ENCODE measurements at regions not wholly inside any gene's neighbourhood (a gene's known extent, or its start where the extent isn't known, plus 50 kb on each side); places are given as distances from the start of the nearest gene placed in this dataset.

GRCh38 chr15:62925875-62926274, 116.7 kb upstream of the TPM1 start:
- DNase-seq (ENCODE audit: low spot score) = no peak

- no peak for DNase-seq (ENCODE audit: low spot score)
Observed at GRCh38 chr15:62927196-62927595, 115.4 kb upstream of the TPM1 start.

- DNase-seq (ENCODE audit: low spot score) = no peak
Observed at GRCh38 chr15:62927836-62928235, 114.7 kb upstream of the TPM1 start.

GRCh38 chr15:62928242-62928999, 114.1 kb upstream of the TPM1 start:
- no peak for DNase-seq (ENCODE audit: low spot score)

GRCh38 chr15:62929000-62929357, 113.6 kb upstream of the TPM1 start:
- no peak for DNase-seq (ENCODE audit: low spot score)

- no peak for DNase-seq (ENCODE audit: low spot score)
Observed at GRCh38 chr15:62931650-62932049, 110.9 kb upstream of the TPM1 start.

GRCh38 chr15:62932436-62932835, 110.1 kb upstream of the TPM1 start:
- no peak for DNase-seq (ENCODE audit: low spot score)

- no peak for DNase-seq (ENCODE audit: low spot score)
Observed at GRCh38 chr15:62933386-62933785, 109.2 kb upstream of the TPM1 start.

GRCh38 chr15:62934236-62934971, 108.1 kb upstream of the TPM1 start:
- no peak for DNase-seq (ENCODE audit: low spot score)

- DNase-seq (ENCODE audit: low spot score) = no peak
Observed at GRCh38 chr15:62935300-62936081, 107.1 kb upstream of the TPM1 start.

GRCh38 chr15:62938825-62939224, 103.7 kb upstream of the TPM1 start:
- no peak for DNase-seq (ENCODE audit: low spot score)

- no peak for DNase-seq (ENCODE audit: low spot score)
Observed at GRCh38 chr15:62940093-62940754, 102.3 kb upstream of the TPM1 start.

- no peak for DNase-seq (ENCODE audit: low spot score)
Observed at GRCh38 chr15:62940755-62941361, 101.7 kb upstream of the TPM1 start.

- no peak for DNase-seq (ENCODE audit: low spot score)
Observed at GRCh38 chr15:62941699-62942098, 100.8 kb upstream of the TPM1 start.

- DNase-seq (ENCODE audit: low spot score) = no peak
Observed at GRCh38 chr15:62942428-62942827, 100.1 kb upstream of the TPM1 start.

GRCh38 chr15:62945063-62945462, 97.5 kb upstream of the TPM1 start:
- no peak for DNase-seq (ENCODE audit: low spot score)

- DNase-seq (ENCODE audit: low spot score) = no peak
Observed at GRCh38 chr15:62945760-62946159, 96.8 kb upstream of the TPM1 start.

- no peak for DNase-seq (ENCODE audit: low spot score)
Observed at GRCh38 chr15:62946940-62947339, 95.6 kb upstream of the TPM1 start.

GRCh38 chr15:62950462-62950931, 92.0 kb upstream of the TPM1 start:
- no peak for DNase-seq (ENCODE audit: low spot score)

GRCh38 chr15:62951481-62951880, 91.1 kb upstream of the TPM1 start:
- no peak for DNase-seq (ENCODE audit: low spot score)

- no peak for DNase-seq (ENCODE audit: low spot score)
Observed at GRCh38 chr15:62953021-62953420, 89.5 kb upstream of the TPM1 start.
